CD4-positive, alpha-beta T cell (primary cell): ENCODE measurements at regions not wholly inside any gene's neighbourhood (a gene's known extent, or its start where the extent isn't known, plus 50 kb on each side); places are given as distances from the start of the nearest gene placed in this dataset.

ENCODE experiments used
- ATAC-seq: fragments of 200-7000 bp; cut with Tn5 transposase; one replicate; pipeline ENCODE4 v1.10.0; 2022; ENCODE audit warnings: mild to moderate bottlenecking; ENCODE audit not compliant: poor library complexity
- CTCF ChIA-PET: fragments of 350-600 bp; sonication (Branson Sonifier 250); formaldehyde crosslinking; loops from one replicate; lab custom pipeline; 2021; ENCODE audit warnings: antibody characterized with exemption, inconsistent platforms; lab: Charles Lee
- POLR2A ChIA-PET: fragments of 350-600 bp; sonication (Branson Sonifier 250); formaldehyde crosslinking; loops from one replicate; lab custom pipeline; 2021; ENCODE audit warnings: antibody characterized with exemption, inconsistent platforms; lab: Charles Lee
- DNase-seq, 14 experiments: peaks; one replicate each; pipeline ENCODE4 v3.0.0-alpha.2; 2013 to 2020; ENCODE audit warnings: mixed read lengths in 2 of 14
- H3K27ac ChIP-seq, 2 donors: one replicate each; pipeline versions ENCODE4 v1.5.1 to v1.7.0; 2013; ENCODE audit warnings: low read length in 2 of 2, low read depth in 1 of 2, mild to moderate bottlenecking in 1 of 2
- H3K27me3 ChIP-seq, 2 experiments: 1 replicate in 1 of 2; 2 replicates in 1 of 2; pipeline versions ENCODE4 v1.6.1 to v1.7.0; 2013; ENCODE audit warnings: low read length in 2 of 2, control low read depth in 1 of 2, mild to moderate bottlenecking in 1 of 2, moderate library complexity in 1 of 2; ENCODE audit not compliant: insufficient read depth in 2 of 2, control insufficient read depth in 1 of 2
- H3K36me3 ChIP-seq: one replicate; pipeline ENCODE4 v1.6.1; 2013; ENCODE audit warnings: low read length, control low read depth; ENCODE audit not compliant: insufficient read depth
- H3K4me1 ChIP-seq: one replicate; pipeline ENCODE4 v1.6.1; 2013; ENCODE audit warnings: low read length, control low read depth; ENCODE audit not compliant: insufficient read depth
- H3K4me3 ChIP-seq: one replicate; pipeline ENCODE4 v1.5.1; 2013; ENCODE audit warnings: mild to moderate bottlenecking, low read length, moderate library complexity
- H3K9me3 ChIP-seq, 2 experiments: 1 replicate in 1 of 2; 2 replicates in 1 of 2; pipeline versions ENCODE4 v1.6.1 to v1.7.0; 2013; ENCODE audit warnings: low read length in 2 of 2, mild to moderate bottlenecking in 2 of 2, control low read depth in 1 of 2, moderate library complexity in 1 of 2; ENCODE audit not compliant: control insufficient read depth in 1 of 2, insufficient read depth in 1 of 2
- H3K27ac Mint-ChIP-seq: one replicate; pipeline ENCODE4 v1.8.0; 2020; ENCODE audit warnings: mixed read lengths
- H3K27me3 Mint-ChIP-seq: one replicate; pipeline ENCODE4 v1.8.0; 2021; ENCODE audit warnings: mixed read lengths
- H3K36me3 Mint-ChIP-seq: one replicate; pipeline ENCODE4 v1.8.0; 2021; ENCODE audit warnings: low read depth, mixed read lengths
- H3K4me1 Mint-ChIP-seq: one replicate; pipeline ENCODE4 v1.8.0; 2021; ENCODE audit warnings: low read depth, mixed read lengths
- H3K4me3 Mint-ChIP-seq: one replicate; pipeline ENCODE4 v1.8.0; 2020; ENCODE audit warnings: mild to moderate bottlenecking, mixed read lengths
- H3K9me3 Mint-ChIP-seq: one replicate; pipeline ENCODE4 v1.8.0; 2020; ENCODE audit warnings: mixed read lengths
- CTCF ChIP-seq: fragments of 200-600 bp; IDR thresholded peaks from one replicate; pipeline ENCODE4 v1.8.0; 2022; ENCODE audit warnings: antibody characterized with exemption, mild to moderate bottlenecking
- intact Hi-C, 2 experiments: fragments of 100-400 bp; cut with DNase I in 1 of 2; cut with micrococcal nuclease in 1 of 2; formaldehyde crosslinking; loops; one replicate each; pipeline versions ENCODE4 v1.15.1 to v1.9.0; 2023 to 2025; cut with DNase I, micrococcal nuclease

GRCh38 chr5:6859951-6860638 lies 146.9 kb downstream of the TENT4A start:
- H3K4me1 Mint-ChIP-seq = no peaks in the 10 kb centered on the region
- Histone ChIP-seq H3K27ac (no peak overlapping the region), H3K4me1 (no peaks in the 10 kb centered on the region), H3K27me3 (no peaks in the 10 kb centered on the region), H3K36me3 (no peaks in the 10 kb centered on the region), H3K9me3 (peaks cover 0 to 11% of the 10 kb centered on the region in 2 experiments), H3K4me3 (no peak overlapping the region)
- CTCF ChIA-PET = no interaction called here
- no peaks in the 10 kb centered on the region for H3K27me3 Mint-ChIP-seq
- no peak overlapping the region for H3K27ac Mint-ChIP-seq
- no peaks in the 10 kb centered on the region for H3K36me3 Mint-ChIP-seq
- no peak overlapping the region for H3K4me3 Mint-ChIP-seq
- ATAC-seq (no peak), DNase-seq (no peak)
- TF ChIP-seq CTCF = no peak
- H3K9me3 Mint-ChIP-seq = peaks cover 2% of the 10 kb centered on the region
- intact Hi-C loops = no loop called here
- POLR2A ChIA-PET = no interaction called here

GRCh38 chr5:6861036-6861435 lies 147.8 kb downstream of the TENT4A start:
- intact Hi-C loops = no loop called here
- Histone ChIP-seq H3K9me3 (peaks cover 0 to 11% of the 10 kb centered on the region in 2 experiments), H3K4me3 (no peak overlapping the region), H3K4me1 (no peaks in the 10 kb centered on the region), H3K27ac (no peak overlapping the region), H3K27me3 (no peaks in the 10 kb centered on the region), H3K36me3 (no peaks in the 10 kb centered on the region)
- peaks cover 2% of the 10 kb centered on the region for H3K9me3 Mint-ChIP-seq
- no peaks in the 10 kb centered on the region for H3K4me1 Mint-ChIP-seq
- no peak for TF ChIP-seq CTCF
- no peak overlapping the region for H3K4me3 Mint-ChIP-seq
- CTCF ChIA-PET = no interaction called here
- H3K27me3 Mint-ChIP-seq = no peaks in the 10 kb centered on the region
- POLR2A ChIA-PET = no interaction called here
- DNase-seq (no peak), ATAC-seq (no peak)
- no peak overlapping the region for H3K27ac Mint-ChIP-seq
- no peaks in the 10 kb centered on the region for H3K36me3 Mint-ChIP-seq

GRCh38 chr5:6861667-6862066 lies 148.4 kb downstream of the TENT4A start:
- ChIA-PET POLR2A (no interaction called here), CTCF (no interaction called here)
- H3K9me3 ChIP-seq = peaks cover 0 to 11% of the 10 kb centered on the region in 2 experiments
- H3K27ac Mint-ChIP-seq = no peak overlapping the region
- H3K4me3 Mint-ChIP-seq = no peak overlapping the region
- H3K27ac ChIP-seq = no peak overlapping the region
- H3K4me1 ChIP-seq = no peaks in the 10 kb centered on the region
- no peaks in the 10 kb centered on the region for H3K27me3 ChIP-seq
- TF ChIP-seq CTCF = no peak
- no peaks in the 10 kb centered on the region for H3K4me1 Mint-ChIP-seq
- H3K36me3 ChIP-seq = no peaks in the 10 kb centered on the region
- DNase-seq (no peak), ATAC-seq (no peak)
- no peaks in the 10 kb centered on the region for H3K36me3 Mint-ChIP-seq
- no peaks in the 10 kb centered on the region for H3K27me3 Mint-ChIP-seq
- no peaks in the 10 kb centered on the region for H3K9me3 Mint-ChIP-seq
- H3K4me3 ChIP-seq = no peak overlapping the region
- intact Hi-C loops = no loop called here
